Neural cell (in vitro differentiated cells): ENCODE measurements at regions not wholly inside any gene's neighbourhood (a gene's known extent, or its start where the extent isn't known, plus 50 kb on each side); places are given as distances from the start of the nearest gene placed in this dataset.

Experiments used
- H2AFZ ChIP-seq: fragments of 200-600, 300-800 bp; sonication (generic), shearing (Covaris generic); 2 replicates; pipeline ENCODE4 v1.6.0; 2014; ENCODE audit warnings: low read depth, mild to moderate bottlenecking, antibody characterized with exemption, low read length, moderate library complexity
- H3F3A ChIP-seq: fragments of 200-600 bp; shearing (Covaris generic); 2 replicates; pipeline ENCODE4 v1.6.1; 2016; ENCODE audit warnings: mild to moderate bottlenecking, moderate library complexity, mixed read lengths, antibody characterized with exemption, low read length; ENCODE audit not compliant: insufficient read depth, poor library complexity, severe bottlenecking
- H3K27ac ChIP-seq: fragments of 200-600, 300-800 bp; sonication (generic), shearing (Covaris generic); 2 replicates; pipeline ENCODE4 v1.5.1; 2014; ENCODE audit warnings: mild to moderate bottlenecking, low read length, moderate library complexity
- H3K27me3 ChIP-seq: fragments of 300-800, 200-600 bp; sonication (generic), shearing (Covaris generic); 2 replicates; pipeline ENCODE4 v1.6.0; 2014; ENCODE audit warnings: mild to moderate bottlenecking, low read depth, low read length, moderate library complexity; ENCODE audit not compliant: insufficient read depth
- H3K36me3 ChIP-seq: fragments of 300-800, 200-600 bp; sonication (generic), shearing (Covaris generic); 2 replicates; pipeline ENCODE4 v1.5.1; 2014; ENCODE audit warnings: mild to moderate bottlenecking, antibody characterized with exemption, low read length, moderate library complexity; ENCODE audit not compliant: insufficient read depth
- H3K4me2 ChIP-seq: fragments of 300-800, 200-600 bp; sonication (generic), shearing (Covaris generic); 2 replicates; pipeline ENCODE4 v1.6.0; 2014; ENCODE audit warnings: mild to moderate bottlenecking, low read length
- H3K4me3 ChIP-seq: fragments of 300-800, 200-600 bp; sonication (generic), shearing (Covaris generic); 2 replicates; pipeline ENCODE4 v1.5.1; 2014; ENCODE audit warnings: mild to moderate bottlenecking, low read length, moderate library complexity
- H3K79me2 ChIP-seq: fragments of 200-600 bp; shearing (Covaris generic); replicated peaks from 2 replicates; pipeline ENCODE4 v1.6.0; 2014; ENCODE audit warnings: mild to moderate bottlenecking, low read length, moderate library complexity; ENCODE audit not compliant: insufficient read depth
- H3K9ac ChIP-seq: fragments of 300-800, 200-600 bp; sonication (generic), shearing (Covaris generic); 2 replicates; pipeline ENCODE4 v1.6.1; 2016; ENCODE audit warnings: mild to moderate bottlenecking, low read length, mixed read lengths
- H3K9me2 ChIP-seq: fragments of 200-600 bp; shearing (Covaris generic); 2 replicates; pipeline ENCODE4 v1.6.1; 2016; ENCODE audit warnings: mild to moderate bottlenecking, low read length, mixed read lengths; ENCODE audit not compliant: insufficient read depth
- H3K9me3 ChIP-seq: fragments of 200-600, 300-800 bp; sonication (generic), shearing (Covaris generic); 2 replicates; pipeline ENCODE4 v1.6.1; 2016; ENCODE audit warnings: mild to moderate bottlenecking, mixed run types, low read length, moderate library complexity, mixed read lengths
- H4K20me1 ChIP-seq: fragments of 200-600 bp; shearing (Covaris generic); 2 replicates; pipeline ENCODE4 v1.6.1; 2016; ENCODE audit warnings: mild to moderate bottlenecking, mixed run types; ENCODE audit not compliant: insufficient read depth
- EP300 ChIP-seq: fragments of 450-650 bp; conservative IDR thresholded peaks from 2 replicates; pipeline ENCODE4 v1.6.1; 2014; ENCODE audit warnings: antibody characterized with exemption, mild to moderate bottlenecking, moderate library complexity; ENCODE audit not compliant: poor library complexity, severe bottlenecking
- EZH2 ChIP-seq: fragments of 200-600, 300-800 bp; shearing (Covaris generic), sonication (generic); IDR thresholded peaks from 2 replicates; pipeline ENCODE4 v1.6.1; 2014; ENCODE audit warnings: antibody characterized with exemption, low read length, borderline replicate concordance, mild to moderate bottlenecking; ENCODE audit not compliant: insufficient read depth, poor library complexity, severe bottlenecking
- MXI1 ChIP-seq: fragments of 450-650 bp; conservative IDR thresholded peaks from 2 replicates; pipeline ENCODE4 v1.6.1; 2014; ENCODE audit warnings: antibody characterized with exemption, mild to moderate bottlenecking; ENCODE audit not compliant: poor library complexity, severe bottlenecking
- POLR2AphosphoS5 ChIP-seq: IDR thresholded peaks from 2 replicates; pipeline ENCODE4 v1.6.1; 2012
- RAD21 ChIP-seq: fragments of 450-650 bp; conservative IDR thresholded peaks from 2 replicates; pipeline ENCODE4 v1.6.1; 2014; ENCODE audit warnings: antibody characterized with exemption, mild to moderate bottlenecking, moderate library complexity
- SMC3 ChIP-seq: fragments of 450-650 bp; conservative IDR thresholded peaks from 2 replicates; pipeline ENCODE4 v1.6.1; 2014; ENCODE audit warnings: antibody characterized with exemption, mild to moderate bottlenecking, moderate library complexity; ENCODE audit not compliant: poor library complexity
- TAF1 ChIP-seq: IDR thresholded peaks from 2 replicates; pipeline ENCODE4 v1.6.1; 2012; ENCODE audit warnings: low read depth
- TF ChIP-seq, protein P1 (sequence below): fragments of 450-650 bp; IDR thresholded peaks from 2 replicates; pipeline ENCODE4 v1.5.1; 2014; ENCODE audit warnings: antibody characterized with exemption, mild to moderate bottlenecking, moderate library complexity; ENCODE audit not compliant: poor library complexity, severe bottlenecking
- TF ChIP-seq, protein P2 (sequence below): IDR thresholded peaks from 2 replicates; pipeline ENCODE4 v1.6.1; 2012; ENCODE audit warnings: borderline replicate concordance

DNA sequence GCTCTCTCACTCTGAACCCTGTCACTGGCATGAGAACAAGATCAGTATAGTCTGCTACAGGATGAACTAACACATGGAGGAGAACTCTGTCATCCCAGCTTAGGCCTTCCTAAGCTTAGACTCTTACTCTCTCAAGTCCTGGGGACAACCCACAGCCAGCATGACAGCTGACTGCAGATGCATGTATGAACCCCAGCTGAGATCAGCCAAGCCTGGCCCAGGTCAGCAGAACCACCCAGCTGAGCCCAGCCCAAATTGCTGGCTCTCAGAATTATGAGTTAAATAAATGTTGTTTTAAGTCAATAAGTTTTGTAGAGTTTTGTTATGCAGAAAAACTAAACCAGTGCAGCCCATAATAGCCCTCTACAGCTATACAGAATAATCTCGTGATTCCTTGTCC, 287.3 kb downstream of the TNS1 start:
- Histone ChIP-seq H3K36me3 (no peaks in the 10 kb centered on the region), H3K9ac (no peak overlapping the region), H3K79me2 (no peaks in the 10 kb centered on the region), H3K4me3 (no peak overlapping the region), H2AFZ (no peak overlapping the region), H4K20me1 (no peaks in the 10 kb centered on the region), H3K9me3 (no peaks in the 10 kb centered on the region), H3F3A (no peaks in the 10 kb centered on the region), H3K9me2 (no peaks in the 10 kb centered on the region), H3K4me2 (no peak overlapping the region), H3K27me3 (no peaks in the 10 kb centered on the region), H3K27ac (no peak overlapping the region)
- TF ChIP-seq MXI1 (no peak), EZH2 (no peak), TAF1 (no peak), SMC3 (no peak), POLR2AphosphoS5 (no peak), EP300 (no peak), RAD21 (no peak)
- TF ChIP-seq, protein P1, sequence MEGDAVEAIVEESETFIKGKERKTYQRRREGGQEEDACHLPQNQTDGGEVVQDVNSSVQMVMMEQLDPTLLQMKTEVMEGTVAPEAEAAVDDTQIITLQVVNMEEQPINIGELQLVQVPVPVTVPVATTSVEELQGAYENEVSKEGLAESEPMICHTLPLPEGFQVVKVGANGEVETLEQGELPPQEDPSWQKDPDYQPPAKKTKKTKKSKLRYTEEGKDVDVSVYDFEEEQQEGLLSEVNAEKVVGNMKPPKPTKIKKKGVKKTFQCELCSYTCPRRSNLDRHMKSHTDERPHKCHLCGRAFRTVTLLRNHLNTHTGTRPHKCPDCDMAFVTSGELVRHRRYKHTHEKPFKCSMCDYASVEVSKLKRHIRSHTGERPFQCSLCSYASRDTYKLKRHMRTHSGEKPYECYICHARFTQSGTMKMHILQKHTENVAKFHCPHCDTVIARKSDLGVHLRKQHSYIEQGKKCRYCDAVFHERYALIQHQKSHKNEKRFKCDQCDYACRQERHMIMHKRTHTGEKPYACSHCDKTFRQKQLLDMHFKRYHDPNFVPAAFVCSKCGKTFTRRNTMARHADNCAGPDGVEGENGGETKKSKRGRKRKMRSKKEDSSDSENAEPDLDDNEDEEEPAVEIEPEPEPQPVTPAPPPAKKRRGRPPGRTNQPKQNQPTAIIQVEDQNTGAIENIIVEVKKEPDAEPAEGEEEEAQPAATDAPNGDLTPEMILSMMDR, result no peak
- TF ChIP-seq, protein P2, sequence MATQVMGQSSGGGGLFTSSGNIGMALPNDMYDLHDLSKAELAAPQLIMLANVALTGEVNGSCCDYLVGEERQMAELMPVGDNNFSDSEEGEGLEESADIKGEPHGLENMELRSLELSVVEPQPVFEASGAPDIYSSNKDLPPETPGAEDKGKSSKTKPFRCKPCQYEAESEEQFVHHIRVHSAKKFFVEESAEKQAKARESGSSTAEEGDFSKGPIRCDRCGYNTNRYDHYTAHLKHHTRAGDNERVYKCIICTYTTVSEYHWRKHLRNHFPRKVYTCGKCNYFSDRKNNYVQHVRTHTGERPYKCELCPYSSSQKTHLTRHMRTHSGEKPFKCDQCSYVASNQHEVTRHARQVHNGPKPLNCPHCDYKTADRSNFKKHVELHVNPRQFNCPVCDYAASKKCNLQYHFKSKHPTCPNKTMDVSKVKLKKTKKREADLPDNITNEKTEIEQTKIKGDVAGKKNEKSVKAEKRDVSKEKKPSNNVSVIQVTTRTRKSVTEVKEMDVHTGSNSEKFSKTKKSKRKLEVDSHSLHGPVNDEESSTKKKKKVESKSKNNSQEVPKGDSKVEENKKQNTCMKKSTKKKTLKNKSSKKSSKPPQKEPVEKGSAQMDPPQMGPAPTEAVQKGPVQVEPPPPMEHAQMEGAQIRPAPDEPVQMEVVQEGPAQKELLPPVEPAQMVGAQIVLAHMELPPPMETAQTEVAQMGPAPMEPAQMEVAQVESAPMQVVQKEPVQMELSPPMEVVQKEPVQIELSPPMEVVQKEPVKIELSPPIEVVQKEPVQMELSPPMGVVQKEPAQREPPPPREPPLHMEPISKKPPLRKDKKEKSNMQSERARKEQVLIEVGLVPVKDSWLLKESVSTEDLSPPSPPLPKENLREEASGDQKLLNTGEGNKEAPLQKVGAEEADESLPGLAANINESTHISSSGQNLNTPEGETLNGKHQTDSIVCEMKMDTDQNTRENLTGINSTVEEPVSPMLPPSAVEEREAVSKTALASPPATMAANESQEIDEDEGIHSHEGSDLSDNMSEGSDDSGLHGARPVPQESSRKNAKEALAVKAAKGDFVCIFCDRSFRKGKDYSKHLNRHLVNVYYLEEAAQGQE, result no peak

DNA sequence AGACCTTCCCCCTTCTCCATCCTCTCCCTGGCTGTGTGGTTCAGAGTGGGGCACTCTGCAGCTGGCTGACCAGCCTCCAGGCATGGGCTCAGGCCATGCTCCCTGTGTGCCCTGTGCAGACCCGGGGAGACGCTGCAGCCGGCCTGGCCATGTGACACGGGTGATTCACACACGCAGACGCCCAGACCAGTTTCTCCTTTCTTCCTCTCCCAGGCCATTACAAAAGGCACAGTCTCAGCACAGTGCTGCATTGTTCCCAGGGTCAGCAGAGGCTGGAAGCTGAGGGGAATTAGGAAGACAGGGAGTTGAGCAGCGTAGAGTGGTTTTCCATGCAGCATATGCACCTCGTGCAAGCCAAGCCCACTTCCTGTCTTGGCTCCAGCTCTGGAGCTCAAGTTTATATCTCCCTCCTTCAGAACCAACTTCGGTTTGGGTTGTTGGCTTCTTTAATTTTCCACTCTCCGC, 288.5 kb downstream of the TNS1 start:
- TF ChIP-seq MXI1, result no peak
- TF ChIP-seq EZH2, result no peak
- no peak for TF ChIP-seq SMC3
- TF ChIP-seq RAD21, result no peak
- TF ChIP-seq, protein P1, result no peak
- no peak for TF ChIP-seq EP300
- TF ChIP-seq TAF1, result no peak
- TF ChIP-seq, protein P2, result no peak
- no peak for TF ChIP-seq POLR2AphosphoS5
- no peak overlapping the region for H3K9ac ChIP-seq
- no peaks in the 10 kb centered on the region for H3K9me3 ChIP-seq

More for the DNA sequence above, 288.5 kb downstream of the TNS1 start:
- H3K79me2 ChIP-seq, result no peaks in the 10 kb centered on the region
- no peak overlapping the region for H3K4me3 ChIP-seq
- no peaks in the 10 kb centered on the region for H3K36me3 ChIP-seq
- H3F3A ChIP-seq, result no peaks in the 10 kb centered on the region
- H3K4me2 ChIP-seq, result no peak overlapping the region
- H2AFZ ChIP-seq, result no peak overlapping the region
- H4K20me1 ChIP-seq, result no peaks in the 10 kb centered on the region
- H3K9me2 ChIP-seq, result no peaks in the 10 kb centered on the region
- H3K27ac ChIP-seq, result no peak overlapping the region
- H3K27me3 ChIP-seq, result no peaks in the 10 kb centered on the region
